HG03575 (cell line): ENCODE measurements at regions not wholly inside any gene's neighbourhood (a gene's known extent, or its start where the extent isn't known, plus 50 kb on each side); places are given as distances from the start of the nearest gene placed in this dataset.

Experiments
- ATAC-seq: cut with Tn5 transposase; IDR thresholded peaks from one replicate; pipeline ENCODE4 v1.9.1; 2021; ENCODE audit not compliant: unreplicated experiment, insufficient number of reproducible peaks, low FRiP score; ENCODE audit errors: extremely low read depth

GRCh38 chr9:26460624-26461023 is 432.0 kb downstream of the CAAP1 start:
- ATAC-seq = no peak

GRCh38 chr9:26459959-26460358 is 432.6 kb downstream of the CAAP1 start:
- ATAC-seq = no peak

- ATAC-seq = no peak
These were observed 434.5 kb downstream of the CAAP1 start for GRCh38 chr9:26458054-26458453.

- ATAC-seq = no peak
These were observed 435.5 kb downstream of the CAAP1 start for GRCh38 chr9:26457151-26457550.

GRCh38 chr9:26439061-26439624 is 453.5 kb downstream of the CAAP1 start:
- ATAC-seq = no peak

- ATAC-seq = no peak
These were observed 455.4 kb downstream of the CAAP1 start for GRCh38 chr9:26437056-26437711.

GRCh38 chr9:26426551-26427131 is 466.0 kb downstream of the CAAP1 start:
- ATAC-seq = no peak

GRCh38 chr9:26418480-26418879 is 474.1 kb downstream of the CAAP1 start:
- ATAC-seq = no peak

- ATAC-seq = no peak
These were observed 477.1 kb downstream of the CAAP1 start for GRCh38 chr9:26415528-26415927.

GRCh38 chr9:26413611-26414010 is 479.0 kb downstream of the CAAP1 start:
- no peak for ATAC-seq

GRCh38 chr9:26412446-26412845 is 480.2 kb downstream of the CAAP1 start:
- ATAC-seq = no peak

GRCh38 chr9:26406676-26407075 is 485.9 kb downstream of the CAAP1 start:
- ATAC-seq = no peak

- no peak for ATAC-seq
These were observed 493.0 kb downstream of the CAAP1 start for GRCh38 chr9:26399556-26399955.

GRCh38 chr9:26394025-26394424 is 498.6 kb downstream of the CAAP1 start:
- no peak for ATAC-seq

- no peak for ATAC-seq
These were observed 500.0 kb downstream of the CAAP1 start for GRCh38 chr9:26392639-26393038.

- ATAC-seq = no peak
These were observed 501.6 kb downstream of the CAAP1 start for GRCh38 chr9:26391036-26391435.

- ATAC-seq = no peak
These were observed 517.2 kb downstream of the CAAP1 start for GRCh38 chr9:26375448-26375847.

- ATAC-seq = no peak
These were observed 519.0 kb downstream of the CAAP1 start for GRCh38 chr9:26373616-26374015.

GRCh38 chr9:26371236-26371635 is 521.4 kb downstream of the CAAP1 start:
- ATAC-seq = no peak

- ATAC-seq = no peak
These were observed 523.5 kb downstream of the CAAP1 start for GRCh38 chr9:26369093-26369492.

GRCh38 chr9:26368241-26368640 is 524.4 kb downstream of the CAAP1 start:
- ATAC-seq = no peak
